HepG2 (cell line): ENCODE measurements at regions not wholly inside any gene's neighbourhood (a gene's known extent, or its start where the extent isn't known, plus 50 kb on each side); places are given as distances from the start of the nearest gene placed in this dataset.

Source experiments
- ATAC-seq: fragments of 200-7000 bp; cut with Tn5 transposase; 3 replicates; pipeline ENCODE4 v1.9.1; 2020; ENCODE audit warnings: mild to moderate bottlenecking, moderate library complexity
- BruUV-seq: library from RNA; stranded (reverse); fragments of 400-500 nt; replicated peaks from 2 replicates; lab custom pipeline; 2021; lab: Mats Ljungman, UMichigan
- CTCF ChIA-PET: fragments of 300-600 bp; formaldehyde crosslinking; extraction: SDS; loops from one replicate; lab custom pipeline; 2021; ENCODE audit warnings: low total read pairs, inconsistent platforms, low intra/inter-chr PET ratio; lab: Yijun Ruan, JAX
- POLR2A ChIA-PET: fragments of 350-600 bp; sonication (Branson Sonifier 250); formaldehyde crosslinking; loops from one replicate; lab custom pipeline; 2020; ENCODE audit warnings: antibody characterized with exemption, inconsistent platforms; lab: Yijun Ruan, JAX
- DNase-seq: peaks from one replicate; pipeline ENCODE4 v3.0.0-alpha.2; 2015; ENCODE audit warnings: low spot score
- FAIRE-seq: peaks from 3 replicates; lab custom pipeline; 2011; peaks lifted over from hg19 to GRCh38; lab: Jason Lieb, UNC
- H2AFZ ChIP-seq: one replicate; pipeline ENCODE4 v1.6.1; 2011; ENCODE audit warnings: low read length, inconsistent platforms
- H3K27ac ChIP-seq: fragments of 300-600 bp; 3 replicates; pipeline ENCODE4 v1.8.0; 2011; ENCODE audit warnings: mixed run types, mild to moderate bottlenecking, mixed read lengths, low read length, inconsistent platforms; ENCODE audit not compliant: insufficient read depth; ENCODE audit errors: extremely low read length
- H3K27me3 ChIP-seq, 2 experiments: fragments of 200-600 bp in 1 of 2; 2 replicates in 1 of 2; 3 replicates in 1 of 2; pipeline versions ENCODE4 v1.6.0 to v1.8.0; 2011; ENCODE audit warnings: low read length in 2 of 2, mild to moderate bottlenecking in 2 of 2, moderate library complexity in 2 of 2, inconsistent platforms in 1 of 2; ENCODE audit not compliant: insufficient read depth in 2 of 2, control insufficient read depth in 1 of 2
- H3K36me3 ChIP-seq, 2 experiments: fragments of 200-600 bp in 1 of 2; replicated peaks in 1 of 2; 2 replicates in 1 of 2; 3 replicates in 1 of 2; pipeline versions ENCODE4 v1.5.1 to v1.8.0; 2011; ENCODE audit warnings: low read length in 2 of 2, inconsistent platforms in 1 of 2; ENCODE audit not compliant: insufficient read depth in 2 of 2, control insufficient read depth in 1 of 2
- H3K4me1 ChIP-seq: 2 replicates; pipeline ENCODE4 v1.5.1; 2012; ENCODE audit warnings: low read length, inconsistent platforms; ENCODE audit not compliant: insufficient read depth
- H3K4me2 ChIP-seq: 2 replicates; pipeline ENCODE4 v1.6.0; 2011; ENCODE audit warnings: low read depth, low read length, inconsistent platforms
- H3K4me3 ChIP-seq, 3 experiments: fragments of 200-600 bp in 1 of 3; sonication (generic), shearing (Covaris generic) in 1 of 3; replicated peaks in 1 of 3; 2 replicates each; pipeline ENCODE4 v1.5.1; 2011 to 2016; ENCODE audit warnings: low read length in 3 of 3, inconsistent platforms in 2 of 3, low read depth in 2 of 3, mild to moderate bottlenecking in 2 of 3, control low read depth in 1 of 3, mixed read lengths in 1 of 3; ENCODE audit not compliant: insufficient read depth in 1 of 3
- H3K79me2 ChIP-seq: one replicate; pipeline ENCODE4 v1.6.1; 2011; ENCODE audit warnings: low read length, inconsistent platforms; ENCODE audit not compliant: insufficient read depth
- H3K9ac ChIP-seq: 2 replicates; pipeline ENCODE4 v1.6.0; 2011; ENCODE audit warnings: mild to moderate bottlenecking, low read depth, low read length, inconsistent platforms; ENCODE audit not compliant: insufficient read depth
- H3K9me3 ChIP-seq: 2 replicates; pipeline ENCODE4 v1.5.1; 2012; ENCODE audit warnings: mild to moderate bottlenecking, low read length
- H4K20me1 ChIP-seq: 2 replicates; pipeline ENCODE4 v1.6.0; 2011; ENCODE audit warnings: inconsistent platforms, mild to moderate bottlenecking, low read length, moderate library complexity; ENCODE audit not compliant: insufficient read depth
- BRD4 ChIP-seq: sonication (generic); formaldehyde crosslinking; IDR thresholded peaks from 2 replicates; pipeline ENCODE4 v1.4.0; 2020; ENCODE audit warnings: missing genetic modification reagents
- JUND ChIP-seq: sonication (generic); formaldehyde crosslinking; IDR thresholded peaks from 2 replicates; pipeline ENCODE4 v1.8.0; 2022; ENCODE audit warnings: mild to moderate bottlenecking, missing genetic modification reagents
- KAT2B ChIP-seq: fragments of 150-350 bp; IDR thresholded peaks from 2 replicates; pipeline ENCODE4 v1.6.1; 2014; ENCODE audit warnings: low read depth, low read length, borderline replicate concordance
- KLF11 ChIP-seq: IDR thresholded peaks from 2 replicates; pipeline ENCODE4 v1.6.1; 2016; ENCODE audit warnings: missing compliant biosample characterization
- MYPOP ChIP-seq: sonication (generic); formaldehyde crosslinking; IDR thresholded peaks from 2 replicates; pipeline ENCODE4 v1.8.1; 2023; ENCODE audit warnings: mild to moderate bottlenecking, moderate library complexity, missing genetic modification reagents
- RFX1 ChIP-seq: fragments of 450-650 bp; IDR thresholded peaks from 2 replicates; pipeline ENCODE4 v1.6.1; 2017
- ZBTB20 ChIP-seq: sonication (generic); formaldehyde crosslinking; IDR thresholded peaks from 2 replicates; pipeline ENCODE4 v1.8.1; 2023; ENCODE audit warnings: missing genetic modification reagents, low read depth, mild to moderate bottlenecking, borderline replicate concordance
- ZBTB21 ChIP-seq: sonication (generic); formaldehyde crosslinking; IDR thresholded peaks from 2 replicates; pipeline ENCODE4 v1.4.0; 2020; ENCODE audit warnings: missing genetic modification reagents
- ZFX ChIP-seq: sonication (generic); formaldehyde crosslinking; IDR thresholded peaks from 2 replicates; pipeline ENCODE4 v1.4.0; 2020; ENCODE audit warnings: mild to moderate bottlenecking, low read depth, missing genetic modification reagents, moderate library complexity
- ZNF232 ChIP-seq: sonication (generic); formaldehyde crosslinking; IDR thresholded peaks from 2 replicates; pipeline ENCODE4 v1.4.0; 2020; ENCODE audit warnings: missing genetic modification reagents, borderline replicate concordance
- ZNF512B ChIP-seq: sonication (generic); formaldehyde crosslinking; IDR thresholded peaks from 2 replicates; pipeline ENCODE4 v1.5.1; 2020; ENCODE audit warnings: missing genetic modification reagents, mild to moderate bottlenecking, borderline replicate concordance
- ZNF557 ChIP-seq: sonication (generic); formaldehyde crosslinking; IDR thresholded peaks from 2 replicates; pipeline ENCODE4 v1.4.0; 2020; ENCODE audit warnings: missing genetic modification reagents
- ZNF678 ChIP-seq: sonication (generic); formaldehyde crosslinking; IDR thresholded peaks from 2 replicates; pipeline ENCODE4 v1.4.0; 2020; ENCODE audit warnings: mild to moderate bottlenecking, missing genetic modification reagents
- ZNF746 ChIP-seq: sonication (generic); formaldehyde crosslinking; IDR thresholded peaks from 2 replicates; pipeline ENCODE4 v1.8.0; 2022; ENCODE audit warnings: mild to moderate bottlenecking, missing genetic modification reagents
- ZNF776 ChIP-seq: sonication (generic); formaldehyde crosslinking; IDR thresholded peaks from 2 replicates; pipeline ENCODE4 v1.4.0; 2020; ENCODE audit warnings: mild to moderate bottlenecking, missing genetic modification reagents
- ZNF839 ChIP-seq: sonication (generic); formaldehyde crosslinking; IDR thresholded peaks from 2 replicates; pipeline ENCODE4 v1.4.0; 2020; ENCODE audit warnings: missing genetic modification reagents, mild to moderate bottlenecking, borderline replicate concordance
- ZNF841 ChIP-seq: sonication (generic); formaldehyde crosslinking; IDR thresholded peaks from 2 replicates; pipeline ENCODE4 v1.8.1; 2023; ENCODE audit warnings: missing genetic modification reagents, borderline replicate concordance
- ZSCAN20 ChIP-seq: sonication (generic); formaldehyde crosslinking; IDR thresholded peaks from 2 replicates; pipeline ENCODE4 v1.4.0; 2020; ENCODE audit warnings: missing genetic modification reagents, mild to moderate bottlenecking, borderline replicate concordance
- WGBS: methylation state at CpG from one replicate; pipeline ENCODE4 v1.1.6; 2017; ENCODE audit warnings: low lambda C conversion rate; 5-methylcytosine and 5-hydroxymethylcytosine counted together
- in situ Hi-C: cut with HindIII; loops from 2 replicates; pipeline ENCODE4 v1.10.0; 2017; ENCODE audit warnings: low pct_unique_long_range_greater_than_20kb; ENCODE audit not compliant: extremely low pct_ligation_motif_present
- intact Hi-C: fragments of 100-400 bp; cut with micrococcal nuclease; formaldehyde crosslinking; loops from one replicate; pipeline ENCODE4 v1.10.0; 2022; ENCODE audit not compliant: unreplicated experiment
- TF ChIP-seq, protein P1 (sequence below): sonication (generic); formaldehyde crosslinking; IDR thresholded peaks from 2 replicates; pipeline ENCODE4 v1.8.1; 2023; ENCODE audit warnings: mild to moderate bottlenecking, missing genetic modification reagents
- TF ChIP-seq, protein P2 (sequence below): sonication (generic); formaldehyde crosslinking; IDR thresholded peaks from 2 replicates; pipeline ENCODE4 v1.4.0; 2020; ENCODE audit warnings: missing genetic modification reagents, borderline replicate concordance

DNA sequence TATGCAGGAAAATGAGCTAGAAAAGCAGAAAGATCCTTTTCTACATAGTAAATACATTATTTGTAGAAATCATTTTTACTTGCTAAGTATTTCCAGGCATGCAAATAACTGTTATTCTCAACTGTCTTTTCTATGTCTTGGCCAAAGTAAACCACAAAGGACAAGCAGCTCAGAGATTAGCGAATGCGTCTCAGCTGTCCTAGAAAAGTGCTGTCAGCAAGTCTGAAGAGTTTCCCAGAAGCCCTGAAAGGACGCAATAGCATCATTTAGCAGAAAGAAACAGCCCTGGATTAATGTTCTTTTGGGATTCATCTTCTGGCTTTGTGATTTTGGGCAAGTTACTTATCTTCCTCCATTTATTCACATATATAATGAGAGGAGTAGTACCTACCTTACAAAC lies 100.3 kb downstream of the ZIC1 start (continued):
- no peak for TF ChIP-seq BRD4 (CRISPR knock-in tag)
- no peak for TF ChIP-seq ZBTB20

DNA sequence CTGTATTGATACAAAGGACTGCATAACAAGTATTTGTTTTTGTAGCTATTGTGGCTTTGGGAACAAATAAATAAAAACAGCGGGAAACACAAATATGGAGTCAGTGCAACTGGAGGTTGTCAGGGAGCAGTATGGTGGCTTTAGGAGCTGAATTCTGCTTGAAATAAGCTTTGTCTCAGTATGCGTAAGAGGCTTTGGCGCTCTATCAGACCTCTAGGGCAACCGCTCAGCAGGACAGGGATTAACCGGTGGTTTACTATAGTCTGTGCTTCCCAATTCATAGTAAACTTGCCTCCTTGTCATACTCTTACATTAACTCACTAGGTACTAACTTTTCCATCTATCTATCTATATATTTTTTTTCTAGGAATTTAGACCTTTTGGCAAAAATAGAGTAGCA lies 104.6 kb downstream of the ZIC1 start:
- Histone ChIP-seq H3K4me3 (no peak overlapping the region), H3K36me3 (no peaks in the 10 kb centered on the region), H3K9ac (no peak overlapping the region), H3K27me3 (no peaks in the 10 kb centered on the region), H3K4me1 (no peaks in the 10 kb centered on the region), H3K79me2 (no peaks in the 10 kb centered on the region), H2AFZ (no peak overlapping the region), H3K27ac (no peak overlapping the region), H3K9me3 (no peaks in the 10 kb centered on the region), H3K4me2 (no peak overlapping the region), H4K20me1 (no peaks in the 10 kb centered on the region)
- CTCF ChIA-PET: no interaction called here
- WGBS: 56% methylated on average over 5 of the region's 5 CpGs
- ATAC-seq: no peak
- no peak for DNase-seq
- BruUV-seq: no TSS peak
- in situ Hi-C loops: no loop called here
- intact Hi-C loops: no loop called here
- POLR2A ChIA-PET: no interaction called here
- FAIRE-seq: no peak
- TF ChIP-seq ZNF776 (no peak), ZNF557 (CRISPR knock-in tag) (no peak), ZNF512B (CRISPR knock-in tag) (no peak), ZSCAN20 (no peak), MYPOP (no peak), ZNF841 (CRISPR knock-in tag) (no peak), ZNF232 (no peak), ZNF678 (CRISPR knock-in tag) (no peak), KLF11 (no peak), ZBTB21 (no peak), RFX1 (no peak), ZNF746 (CRISPR knock-in tag) (no peak), ZNF839 (CRISPR knock-in tag) (no peak), KAT2B (no peak), JUND (no peak), ZFX (CRISPR knock-in tag) (no peak)
- TF ChIP-seq, protein P1, sequence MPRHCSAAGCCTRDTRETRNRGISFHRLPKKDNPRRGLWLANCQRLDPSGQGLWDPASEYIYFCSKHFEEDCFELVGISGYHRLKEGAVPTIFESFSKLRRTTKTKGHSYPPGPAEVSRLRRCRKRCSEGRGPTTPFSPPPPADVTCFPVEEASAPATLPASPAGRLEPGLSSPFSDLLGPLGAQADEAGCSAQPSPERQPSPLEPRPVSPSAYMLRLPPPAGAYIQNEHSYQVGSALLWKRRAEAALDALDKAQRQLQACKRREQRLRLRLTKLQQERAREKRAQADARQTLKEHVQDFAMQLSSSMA: no peak
- TF ChIP-seq, protein P2, sequence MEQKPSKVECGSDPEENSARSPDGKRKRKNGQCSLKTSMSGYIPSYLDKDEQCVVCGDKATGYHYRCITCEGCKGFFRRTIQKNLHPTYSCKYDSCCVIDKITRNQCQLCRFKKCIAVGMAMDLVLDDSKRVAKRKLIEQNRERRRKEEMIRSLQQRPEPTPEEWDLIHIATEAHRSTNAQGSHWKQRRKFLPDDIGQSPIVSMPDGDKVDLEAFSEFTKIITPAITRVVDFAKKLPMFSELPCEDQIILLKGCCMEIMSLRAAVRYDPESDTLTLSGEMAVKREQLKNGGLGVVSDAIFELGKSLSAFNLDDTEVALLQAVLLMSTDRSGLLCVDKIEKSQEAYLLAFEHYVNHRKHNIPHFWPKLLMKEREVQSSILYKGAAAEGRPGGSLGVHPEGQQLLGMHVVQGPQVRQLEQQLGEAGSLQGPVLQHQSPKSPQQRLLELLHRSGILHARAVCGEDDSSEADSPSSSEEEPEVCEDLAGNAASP (CRISPR knock-in tag): no peak
